Thyroid gland (tissue), 4 donors: ENCODE measurements at regions not wholly inside any gene's neighbourhood (a gene's known extent, or its start where the extent isn't known, plus 50 kb on each side); places are given as distances from the start of the nearest gene placed in this dataset.

Source experiments
- CTCF ChIP-seq, 6 experiments: fragments of 200-600 bp in 3 of 6; fragments of 450-650 bp in 3 of 6; sonication (generic) in 3 of 6; IDR thresholded peaks; one replicate each; pipeline ENCODE4 v1.5.1; 2016 to 2019; ENCODE audit warnings: antibody characterized with exemption in 6 of 6, mild to moderate bottlenecking in 2 of 6, inconsistent platforms in 1 of 6, moderate library complexity in 1 of 6
- POLR2A ChIP-seq, 2 donors: fragments of 450-650 bp; IDR thresholded peaks; one replicate each; pipeline ENCODE4 v1.6.1; 2017; ENCODE audit warnings: antibody characterized with exemption in 2 of 2, mild to moderate bottlenecking in 2 of 2, moderate library complexity in 1 of 2

DNA sequence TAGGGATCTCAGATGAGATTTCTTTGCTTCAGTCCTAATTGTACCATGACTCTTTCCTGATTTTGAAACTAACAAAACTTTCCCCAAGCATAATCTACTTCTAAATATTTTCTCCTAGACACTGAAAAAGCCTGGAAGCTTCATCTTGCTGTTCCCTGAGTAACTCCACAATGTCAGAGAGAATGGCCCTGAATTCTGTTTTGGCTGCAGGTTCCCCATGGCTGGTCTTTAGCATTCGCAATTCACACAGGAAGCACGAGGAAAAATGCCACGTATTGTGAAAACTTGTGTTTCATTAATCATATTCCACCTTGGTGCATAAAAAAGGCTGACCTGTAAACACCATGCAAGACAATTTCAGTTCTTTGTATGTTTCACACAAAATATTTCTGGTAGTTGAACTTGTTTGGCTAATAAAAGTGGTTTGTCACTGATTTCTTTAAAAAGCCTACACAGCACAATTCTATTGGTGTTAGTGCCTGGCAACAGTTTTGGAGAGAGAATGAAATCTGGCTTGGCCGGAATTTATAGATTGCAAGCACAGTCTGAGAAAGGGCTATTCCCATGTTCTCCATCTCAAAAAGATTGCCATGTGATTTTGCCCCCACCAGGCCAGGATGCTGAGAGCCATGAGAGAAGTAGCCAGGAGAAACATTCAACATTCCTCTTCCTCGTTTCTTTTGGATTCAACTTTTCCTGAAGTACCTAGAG, 367.1 kb downstream of the NDFIP2 start:
- TF ChIP-seq CTCF (IDR thresholded peaks at IDR 0.05), result no peak
- no peak for TF ChIP-seq POLR2A (IDR thresholded peaks at IDR 0.05)
